GM12878 (cell line): ENCODE measurements at regions not wholly inside any gene's neighbourhood (a gene's known extent, or its start where the extent isn't known, plus 50 kb on each side); places are given as distances from the start of the nearest gene placed in this dataset.

Experiments used
- CREB1 ChIP-seq: IDR thresholded peaks from 2 replicates; pipeline ENCODE4 v1.6.1; 2012; ENCODE audit warnings: low read depth, mild to moderate bottlenecking, inconsistent platforms
- CTCF ChIP-seq, 3 experiments: IDR thresholded peaks in 2 of 3; conservative IDR thresholded peaks in 1 of 3; 2 replicates each; pipeline ENCODE4 v1.5.1; 2011; ENCODE audit warnings: low read depth in 3 of 3, low read length in 3 of 3, mild to moderate bottlenecking in 3 of 3, control low read depth in 2 of 3, moderate library complexity in 2 of 3, inconsistent platforms in 1 of 3, mixed read lengths in 1 of 3; ENCODE audit not compliant: control insufficient read depth in 2 of 3, insufficient read depth in 1 of 3; ENCODE audit errors: extremely low read depth in 1 of 3
- CUX1 ChIP-seq: IDR thresholded peaks from 2 replicates; pipeline ENCODE4 v1.6.1; 2012; ENCODE audit warnings: improper control_type of control experiment, low read depth, low read length; ENCODE audit not compliant: insufficient replicate concordance
- FOS ChIP-seq: IDR thresholded peaks from 3 replicates; pipeline ENCODE4 v1.6.1; 2011; ENCODE audit warnings: borderline replicate concordance; ENCODE audit not compliant: insufficient read length; ENCODE audit errors: extremely low read depth
- MAX ChIP-seq: IDR thresholded peaks from 2 replicates; pipeline ENCODE4 v1.6.1; 2012; ENCODE audit warnings: low read depth, low read length, improper control_type of control experiment
- PAX8 ChIP-seq: fragments of 450-650 bp; IDR thresholded peaks from 2 replicates; pipeline ENCODE4 v1.6.1; 2017; ENCODE audit warnings: mild to moderate bottlenecking, moderate library complexity
- SMAD1 ChIP-seq: fragments of 450-650 bp; IDR thresholded peaks from 2 replicates; pipeline ENCODE4 v1.6.1; 2018; ENCODE audit warnings: mild to moderate bottlenecking, low read depth; ENCODE audit not compliant: partially characterized antibody
- TCF3 ChIP-seq: IDR thresholded peaks from 2 replicates; pipeline ENCODE4 v1.6.1; 2012; ENCODE audit warnings: low read depth, mild to moderate bottlenecking, low read length, borderline replicate concordance; ENCODE audit not compliant: insufficient read depth
- ZNF217 ChIP-seq: fragments of 450-650 bp; IDR thresholded peaks from 2 replicates; pipeline ENCODE4 v1.6.1; 2017; ENCODE audit warnings: antibody characterized with exemption, mild to moderate bottlenecking

- TF ChIP-seq CUX1 = no peak
- TF ChIP-seq MAX = no peak
- no peak for TF ChIP-seq SMAD1
- TF ChIP-seq FOS = no peak
- no peak for TF ChIP-seq CREB1
- TF ChIP-seq CTCF (IDR thresholded peaks at IDR 0.05 in 2 of 3, conservative IDR thresholded peaks at IDR 0.05 in 1 of 3; ENCODE audit: control insufficient read depth in 2 of 3, extremely low read depth in 1 of 3, insufficient read depth in 1 of 3, low read depth in 3 of 3, low read length in 3 of 3) = no peak
- no peak for TF ChIP-seq TCF3
- TF ChIP-seq PAX8 = no peak
- no peak for TF ChIP-seq ZNF217
These were observed 249.2 kb upstream of the TRAM1L1 start (continued) for GRCh38 chr4:117334451-117335188.
